ENCODE measurements at regions not wholly inside any gene's neighbourhood (a gene's known extent, or its start where the extent isn't known, plus 50 kb on each side); places are given as distances from the start of the nearest gene placed in this dataset.

- no peaks in the 10 kb centered on the region for H3K36me3 ChIP-seq (ENCODE audit: low read length)
- H3K9me2 ChIP-seq (replicated peaks; ENCODE audit: insufficient read depth, low read length): no peaks in the 10 kb centered on the region
- H3K27me3 ChIP-seq (ENCODE audit: low read length): no peaks in the 10 kb centered on the region
- H2AFZ ChIP-seq (ENCODE audit: low read depth, low read length, severe bottlenecking): no peak overlapping the region
- H3K27ac ChIP-seq (ENCODE audit: low read depth, low read length): no peak overlapping the region
- H3K4me2 ChIP-seq (ENCODE audit: low read depth, low read length, poor library complexity, severe bottlenecking): no peak overlapping the region
- no peaks in the 10 kb centered on the region for H3K9me3 ChIP-seq (ENCODE audit: insufficient read depth, low read length)
- H3K4me3 ChIP-seq (ENCODE audit: insufficient read depth, low read length, poor library complexity, severe bottlenecking): no peak overlapping the region
- no peaks in the 10 kb centered on the region for H3K79me2 ChIP-seq (ENCODE audit: insufficient read depth, low read length)
- no peaks in the 10 kb centered on the region for H4K20me1 ChIP-seq (ENCODE audit: low read depth, low read length)
- H3F3A ChIP-seq (ENCODE audit: insufficient read depth): no peaks in the 10 kb centered on the region
- H3K9ac ChIP-seq (ENCODE audit: low read length): no peak overlapping the region
- TF ChIP-seq EZH2phosphoT487 (conservative IDR thresholded peaks at IDR 0.05; ENCODE audit: low read length) (no peak), CTCF (IDR thresholded peaks at IDR 0.05; ENCODE audit: insufficient read depth, low read length, poor library complexity, severe bottlenecking) (no peak)
These were observed 111.7 kb downstream of the EDEM1 start for GRCh38 chr3:5299161-5299560.

- Histone ChIP-seq H3K4me3 (ENCODE audit: insufficient read depth, low read length, poor library complexity, severe bottlenecking) (no peak overlapping the region), H3K4me2 (ENCODE audit: low read depth, low read length, poor library complexity, severe bottlenecking) (no peak overlapping the region), H3K27ac (ENCODE audit: low read depth, low read length) (no peak overlapping the region), H3F3A (ENCODE audit: insufficient read depth) (no peaks in the 10 kb centered on the region), H3K36me3 (ENCODE audit: low read length) (no peaks in the 10 kb centered on the region), H3K27me3 (ENCODE audit: low read length) (no peaks in the 10 kb centered on the region), H3K9me3 (ENCODE audit: insufficient read depth, low read length) (no peaks in the 10 kb centered on the region), H3K9ac (ENCODE audit: low read length) (no peak overlapping the region), H4K20me1 (ENCODE audit: low read depth, low read length) (no peaks in the 10 kb centered on the region), H2AFZ (ENCODE audit: low read depth, low read length, severe bottlenecking) (no peak overlapping the region), H3K9me2 (replicated peaks; ENCODE audit: insufficient read depth, low read length) (no peaks in the 10 kb centered on the region), H3K79me2 (ENCODE audit: insufficient read depth, low read length) (no peaks in the 10 kb centered on the region)
- TF ChIP-seq CTCF (IDR thresholded peaks at IDR 0.05; ENCODE audit: insufficient read depth, low read length, poor library complexity, severe bottlenecking) (no peak), EZH2phosphoT487 (conservative IDR thresholded peaks at IDR 0.05; ENCODE audit: low read length) (no peak)
These were observed 113.1 kb downstream of the EDEM1 start for GRCh38 chr3:5300638-5301037.

- Histone ChIP-seq H3K9me3 (ENCODE audit: insufficient read depth, low read length) (no peaks in the 10 kb centered on the region), H4K20me1 (ENCODE audit: low read depth, low read length) (no peaks in the 10 kb centered on the region), H2AFZ (ENCODE audit: low read depth, low read length, severe bottlenecking) (no peak overlapping the region), H3K79me2 (ENCODE audit: insufficient read depth, low read length) (no peaks in the 10 kb centered on the region), H3K27me3 (ENCODE audit: low read length) (no peaks in the 10 kb centered on the region), H3K27ac (ENCODE audit: low read depth, low read length) (no peak overlapping the region), H3K9ac (ENCODE audit: low read length) (no peak overlapping the region), H3F3A (ENCODE audit: insufficient read depth) (no peaks in the 10 kb centered on the region), H3K4me3 (ENCODE audit: insufficient read depth, low read length, poor library complexity, severe bottlenecking) (no peak overlapping the region), H3K4me2 (ENCODE audit: low read depth, low read length, poor library complexity, severe bottlenecking) (no peak overlapping the region), H3K36me3 (ENCODE audit: low read length) (no peaks in the 10 kb centered on the region), H3K9me2 (replicated peaks; ENCODE audit: insufficient read depth, low read length) (no peaks in the 10 kb centered on the region)
- TF ChIP-seq EZH2phosphoT487 (conservative IDR thresholded peaks at IDR 0.05; ENCODE audit: low read length): no peak
- TF ChIP-seq CTCF (IDR thresholded peaks at IDR 0.05; ENCODE audit: insufficient read depth, low read length, poor library complexity, severe bottlenecking): no peak
These were observed 114.3 kb downstream of the EDEM1 start for GRCh38 chr3:5301651-5302297.
